Activated CD8-positive, alpha-beta T cell treated with anti-CD3 and anti-CD28 coated beads for 36 hours (primary cell): ENCODE measurements at regions not wholly inside any gene's neighbourhood (a gene's known extent, or its start where the extent isn't known, plus 50 kb on each side); places are given as distances from the start of the nearest gene placed in this dataset.

Source experiments
- ATAC-seq: fragments of 200-7000 bp; cut with Tn5 transposase; one replicate; pipeline ENCODE4 v1.10.0; 2021; ENCODE audit warnings: mild to moderate bottlenecking, moderate library complexity
- CTCF ChIA-PET: fragments of 350-600 bp; sonication (Branson Sonifier 250); formaldehyde crosslinking; loops from one replicate; lab custom pipeline; 2021; ENCODE audit warnings: antibody characterized with exemption; lab: Charles Lee
- POLR2A ChIA-PET: fragments of 350-600 bp; sonication (Branson Sonifier 250); formaldehyde crosslinking; loops from one replicate; lab custom pipeline; 2021; ENCODE audit warnings: antibody characterized with exemption; lab: Charles Lee
- DNase-seq: peaks from one replicate; pipeline ENCODE4 v3.0.0-alpha.2; 2020
- H3K27ac Mint-ChIP-seq: one replicate; pipeline ENCODE4 v1.8.0; 2021; ENCODE audit warnings: mild to moderate bottlenecking, mixed read lengths
- H3K27me3 Mint-ChIP-seq: one replicate; pipeline ENCODE4 v1.8.0; 2021; ENCODE audit warnings: mixed read lengths
- H3K36me3 Mint-ChIP-seq: one replicate; pipeline ENCODE4 v1.8.0; 2021; ENCODE audit warnings: low read depth, mixed read lengths
- H3K4me1 Mint-ChIP-seq: one replicate; pipeline ENCODE4 v1.8.0; 2021; ENCODE audit warnings: low read depth, mixed read lengths
- H3K4me3 Mint-ChIP-seq: one replicate; pipeline ENCODE4 v1.8.0; 2021; ENCODE audit warnings: mild to moderate bottlenecking, moderate library complexity, mixed read lengths
- H3K9me3 Mint-ChIP-seq: one replicate; pipeline ENCODE4 v1.8.0; 2021; ENCODE audit warnings: mixed read lengths
- CTCF ChIP-seq: fragments of 200-600 bp; IDR thresholded peaks from one replicate; pipeline ENCODE4 v1.8.0; 2022; ENCODE audit warnings: antibody characterized with exemption, mild to moderate bottlenecking
- intact Hi-C: fragments of 100-400 bp; cut with micrococcal nuclease; formaldehyde crosslinking; loops from one replicate; pipeline ENCODE4 v1.10.0; 2022

- TF ChIP-seq CTCF, result no peak
- no peaks in the 10 kb centered on the region for H3K36me3 Mint-ChIP-seq
- ChIA-PET POLR2A (no interaction called here), CTCF (no interaction called here)
- no peak for DNase-seq
- ATAC-seq, result no peak
- H3K4me3 Mint-ChIP-seq, result no peak overlapping the region
- no peaks in the 10 kb centered on the region for H3K9me3 Mint-ChIP-seq
- no peaks in the 10 kb centered on the region for H3K4me1 Mint-ChIP-seq
- H3K27me3 Mint-ChIP-seq, result no peaks in the 10 kb centered on the region
- intact Hi-C loops, result no loop called here
- no peak overlapping the region for H3K27ac Mint-ChIP-seq
Observed at GRCh38 chr3:36244728-36245127, 135.6 kb upstream of the STAC start.

- Mint-ChIP-seq H3K27me3 (no peaks in the 10 kb centered on the region), H3K27ac (no peak overlapping the region), H3K9me3 (peaks cover 17% of the 10 kb centered on the region), H3K4me1 (no peaks in the 10 kb centered on the region), H3K4me3 (no peak overlapping the region), H3K36me3 (no peaks in the 10 kb centered on the region)
- DNase-seq, result no peak
- ATAC-seq, result no peak
- CTCF ChIA-PET, result no interaction called here
- intact Hi-C loops, result no loop called here
- POLR2A ChIA-PET, result no interaction called here
- no peak for TF ChIP-seq CTCF
Observed at GRCh38 chr3:36248374-36248773, 131.9 kb upstream of the STAC start.

- peaks cover 20% of the 10 kb centered on the region for H3K9me3 Mint-ChIP-seq
- no peak overlapping the region for H3K4me3 Mint-ChIP-seq
- CTCF ChIA-PET, result no interaction called here
- no peak for TF ChIP-seq CTCF
- H3K27ac Mint-ChIP-seq, result no peak overlapping the region
- no peaks in the 10 kb centered on the region for H3K36me3 Mint-ChIP-seq
- POLR2A ChIA-PET, result no interaction called here
- ATAC-seq, result no peak
- H3K27me3 Mint-ChIP-seq, result no peaks in the 10 kb centered on the region
- DNase-seq, result no peak
- intact Hi-C loops, result no loop called here
- H3K4me1 Mint-ChIP-seq, result no peaks in the 10 kb centered on the region
Observed at GRCh38 chr3:36250191-36250590, 130.1 kb upstream of the STAC start.

- CTCF ChIA-PET, result no interaction called here
- no peak overlapping the region for H3K4me3 Mint-ChIP-seq
- POLR2A ChIA-PET, result no interaction called here
- no peak overlapping the region for H3K27ac Mint-ChIP-seq
- H3K27me3 Mint-ChIP-seq, result no peaks in the 10 kb centered on the region
- TF ChIP-seq CTCF, result no peak
- H3K36me3 Mint-ChIP-seq, result no peaks in the 10 kb centered on the region
- ATAC-seq (no peak), DNase-seq (no peak)
- intact Hi-C loops, result no loop called here
- no peaks in the 10 kb centered on the region for H3K4me1 Mint-ChIP-seq
- H3K9me3 Mint-ChIP-seq, result peaks cover 10% of the 10 kb centered on the region
Observed at GRCh38 chr3:36257158-36257852, 123.0 kb upstream of the STAC start.

GRCh38 chr3:36258421-36258820, 121.9 kb upstream of the STAC start:
- Mint-ChIP-seq H3K9me3 (peaks cover 10% of the 10 kb centered on the region), H3K4me3 (no peak overlapping the region), H3K27ac (no peak overlapping the region), H3K27me3 (no peaks in the 10 kb centered on the region), H3K4me1 (no peaks in the 10 kb centered on the region), H3K36me3 (no peaks in the 10 kb centered on the region)
- no peak for DNase-seq
- TF ChIP-seq CTCF, result no peak
- no peak for ATAC-seq
- ChIA-PET POLR2A (interaction anchor here (0.6 kb wide), 1 partner anchor 299 kb away, joined by 3 read pairs; no protein-coding TSS in a partner anchor), CTCF (no interaction called here)
- intact Hi-C loops, result no loop called here
